NCI-H2081 (cell line): ENCODE measurements at regions not wholly inside any gene's neighbourhood (a gene's known extent, or its start where the extent isn't known, plus 50 kb on each side); places are given as distances from the start of the nearest gene placed in this dataset.

Source experiments
- DNase-seq, 2 experiments: peaks; one replicate each; lab custom pipeline; 2025; lab: John Stamatoyannopoulos, UW

GRCh38 chr12:124445826-124446225, 121.6 kb downstream of the NCOR2 start:
- no peak for DNase-seq

- DNase-seq = no peak
Observed at GRCh38 chr12:124445121-124445718, 122.2 kb downstream of the NCOR2 start.

DNA sequence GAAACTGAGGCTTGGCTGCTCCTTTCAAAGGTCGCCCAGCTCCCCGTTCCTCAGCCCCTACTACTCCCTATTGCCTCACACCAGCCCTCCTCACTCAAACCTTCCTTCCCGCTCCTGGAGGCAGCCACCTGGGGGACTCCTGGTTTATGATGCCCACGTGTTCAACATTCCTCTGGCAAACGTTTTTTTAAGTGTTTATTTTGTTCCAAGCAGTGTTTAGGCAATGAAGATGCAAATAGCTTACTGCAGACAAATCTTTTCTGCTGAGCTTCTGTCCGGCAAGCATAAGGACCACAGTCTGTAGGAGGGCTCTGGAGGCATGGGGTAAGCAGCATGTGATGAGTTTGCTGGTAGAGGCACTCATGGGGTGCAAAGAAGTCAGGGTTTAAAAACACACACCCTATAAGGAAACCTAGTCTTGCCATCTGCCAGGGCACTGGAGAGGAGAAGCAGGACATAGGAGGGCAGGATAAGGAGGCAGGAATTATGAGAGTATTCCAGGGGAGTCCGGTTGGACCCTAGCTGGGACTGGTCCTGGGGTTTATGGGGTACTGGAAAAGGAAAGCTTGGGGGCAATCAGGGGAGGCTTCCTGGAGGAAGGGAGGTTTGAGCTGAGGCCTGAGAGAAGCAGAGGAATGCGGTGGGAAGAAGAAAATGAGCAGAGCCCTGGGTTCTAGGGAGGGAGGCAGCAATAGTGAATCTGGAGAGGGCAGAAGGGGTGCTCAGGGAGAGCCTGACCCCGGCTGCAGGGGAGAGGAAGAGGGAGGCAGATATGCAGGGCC, 123.3 kb downstream of the NCOR2 start:
- no peak for DNase-seq

GRCh38 chr12:124442772-124443445, 124.5 kb downstream of the NCOR2 start:
- no peak for DNase-seq

DNA sequence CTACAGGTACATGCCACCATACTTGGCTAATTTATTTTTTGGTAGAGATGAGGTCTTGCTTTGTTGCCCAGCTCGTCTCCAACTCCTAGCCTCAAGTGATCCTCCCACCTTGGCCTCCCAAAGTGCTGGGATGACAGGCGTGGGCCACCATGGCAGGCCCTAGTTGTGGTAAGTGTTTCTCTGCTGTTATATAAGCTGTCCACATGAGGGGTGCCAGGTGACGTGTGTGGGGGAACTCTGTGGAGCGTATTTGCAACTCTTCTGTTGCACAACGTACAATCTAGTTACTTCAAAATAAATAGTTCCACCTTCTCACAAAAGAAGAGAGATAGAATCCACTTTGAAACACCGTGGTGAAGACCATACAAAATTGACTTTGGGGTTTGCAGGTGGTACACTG, 125.1 kb downstream of the NCOR2 start:
- DNase-seq = no peak

DNA sequence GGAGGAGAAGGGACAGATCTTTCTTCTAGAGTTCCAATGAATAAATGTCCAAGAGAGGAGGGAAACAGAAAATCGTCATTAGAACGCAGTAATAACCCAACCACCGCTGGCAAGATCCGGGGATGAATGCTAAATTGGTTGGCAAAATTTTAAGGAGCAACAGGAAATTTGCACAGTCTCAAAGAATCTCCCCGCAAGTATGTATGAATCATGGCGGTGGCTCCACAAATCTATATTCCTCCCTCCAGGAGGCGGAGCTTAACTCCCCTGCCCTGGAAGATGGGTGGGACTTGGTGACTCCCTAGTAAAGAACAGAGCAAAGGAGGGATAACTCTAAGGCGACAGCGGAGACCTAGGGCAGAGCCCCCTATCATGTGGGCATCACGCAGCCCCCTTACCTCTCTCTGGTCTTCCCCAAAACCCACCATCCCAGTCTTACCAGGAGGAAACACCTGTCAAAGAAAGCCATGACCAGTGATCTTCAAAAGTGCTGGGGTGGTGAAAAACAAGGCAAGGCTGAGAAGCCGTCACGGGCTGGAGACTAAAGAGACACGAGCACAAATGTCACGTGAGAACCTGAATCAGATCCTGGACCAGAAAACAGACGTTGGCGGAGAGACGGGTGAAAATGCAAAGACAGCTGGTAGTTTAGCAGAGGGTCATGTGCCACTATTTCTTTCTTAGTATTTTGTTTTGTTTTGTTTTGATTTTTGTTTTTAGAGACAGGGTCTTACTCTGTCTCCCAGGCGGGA, 125.8 kb downstream of the NCOR2 start:
- no peak for DNase-seq

DNA sequence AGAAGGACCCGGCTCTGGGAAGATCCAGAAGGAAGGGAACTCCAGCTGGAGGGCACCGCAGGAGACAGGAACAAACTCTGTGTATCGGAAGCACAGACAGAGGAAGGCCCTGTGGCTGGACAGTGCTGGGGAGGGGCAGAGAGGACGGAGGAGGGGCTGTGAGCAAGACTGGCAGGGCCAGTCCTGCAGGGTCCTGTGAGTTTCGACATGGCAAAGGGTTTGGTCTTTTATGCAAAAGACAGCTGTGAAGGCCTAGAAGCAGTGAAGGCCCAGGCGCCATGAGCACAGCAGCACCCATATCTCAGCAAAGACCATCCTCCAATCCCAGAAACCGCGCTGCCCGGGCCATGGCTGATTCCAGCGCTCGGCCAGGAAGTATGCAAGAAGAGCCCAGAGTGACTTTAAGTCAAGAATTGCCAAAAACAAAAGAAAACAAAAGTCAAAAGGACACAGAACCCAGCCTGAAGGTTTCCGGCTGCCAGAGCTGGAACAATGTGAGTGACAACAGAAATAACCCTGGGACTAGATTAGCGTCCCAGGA, 126.5 kb downstream of the NCOR2 start:
- no peak for DNase-seq

- DNase-seq = no peak
Observed at GRCh38 chr12:124440031-124440626, 127.3 kb downstream of the NCOR2 start.

DNA sequence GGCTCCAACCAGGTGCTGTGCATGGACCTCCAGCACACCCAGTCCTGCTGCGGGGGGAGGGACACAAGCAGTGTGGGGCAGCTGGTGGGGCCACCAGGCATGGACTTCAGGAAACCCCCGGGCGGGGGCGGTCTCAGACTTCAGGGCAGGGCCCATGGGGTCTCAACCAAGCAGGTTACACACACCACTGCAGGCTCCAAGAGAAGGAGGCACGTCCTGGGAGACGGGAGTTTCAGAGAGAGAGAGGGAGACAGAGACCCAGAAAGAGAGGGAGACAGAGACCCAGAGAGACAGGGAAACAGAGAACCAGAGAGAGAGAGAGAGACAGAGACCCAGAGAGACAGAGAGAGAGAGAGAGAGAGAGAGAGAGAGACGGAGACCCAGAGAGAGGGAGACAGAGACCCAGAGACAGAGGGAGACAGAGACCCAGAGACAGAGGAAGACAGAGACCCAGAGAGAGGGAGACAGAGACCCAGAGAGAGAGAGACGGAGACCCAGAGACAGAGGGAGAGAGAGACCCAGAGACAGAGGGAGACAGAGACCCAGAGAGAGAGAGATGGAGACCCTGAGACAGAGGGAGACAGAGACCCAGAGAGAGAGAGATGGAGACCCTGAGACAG, 128.9 kb downstream of the NCOR2 start:
- no peak for DNase-seq

- DNase-seq = no peak
Observed at GRCh38 chr12:124437617-124438436, 129.6 kb downstream of the NCOR2 start.

DNA sequence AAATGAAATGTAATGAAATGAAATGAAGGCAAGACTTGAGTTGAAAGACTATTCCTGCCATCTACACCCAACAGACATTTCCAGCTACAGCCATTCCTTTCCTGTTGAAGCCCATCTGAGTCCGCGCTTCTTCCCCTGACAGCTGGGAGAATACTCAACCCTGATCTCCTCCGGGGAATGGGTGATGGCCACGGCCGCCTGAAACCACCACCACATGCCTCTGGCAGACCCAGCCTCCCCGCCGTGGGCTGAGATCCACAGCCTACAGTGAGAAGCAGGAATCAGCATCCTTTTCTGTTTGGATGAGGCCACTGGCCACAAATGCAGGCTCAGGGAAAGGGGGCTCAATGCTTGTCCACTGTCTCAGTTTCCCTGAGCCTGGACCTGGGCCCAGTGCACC, 130.3 kb downstream of the NCOR2 start:
- DNase-seq = no peak

- no peak for DNase-seq
Observed at GRCh38 chr12:124436366-124436765, 131.0 kb downstream of the NCOR2 start.

GRCh38 chr12:124435806-124436345, 131.5 kb downstream of the NCOR2 start:
- no peak for DNase-seq

GRCh38 chr12:124434951-124435805, 132.2 kb downstream of the NCOR2 start:
- DNase-seq = no peak

DNA sequence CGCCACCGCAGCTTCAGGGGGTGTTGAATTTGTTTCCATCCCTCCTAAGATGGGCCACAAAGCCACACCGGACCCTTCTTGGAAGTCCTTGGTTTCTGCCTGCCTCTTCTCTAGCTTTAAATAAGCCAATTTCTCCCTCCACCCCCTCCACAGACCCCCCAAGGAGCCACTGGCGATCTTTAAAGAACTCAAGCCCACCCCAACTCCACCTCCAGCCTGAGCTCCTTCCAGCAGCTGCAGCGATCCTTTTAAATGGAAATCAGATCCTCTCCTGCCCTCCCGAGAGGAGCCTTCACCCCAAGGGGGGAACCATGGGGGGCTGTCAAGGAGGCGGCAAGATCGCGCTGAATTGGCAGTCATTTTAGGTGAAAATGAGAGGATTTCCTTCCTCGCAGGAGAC, 133.1 kb downstream of the NCOR2 start:
- DNase-seq = no peak

GRCh38 chr12:124433879-124434278, 133.5 kb downstream of the NCOR2 start:
- no peak for DNase-seq

DNA sequence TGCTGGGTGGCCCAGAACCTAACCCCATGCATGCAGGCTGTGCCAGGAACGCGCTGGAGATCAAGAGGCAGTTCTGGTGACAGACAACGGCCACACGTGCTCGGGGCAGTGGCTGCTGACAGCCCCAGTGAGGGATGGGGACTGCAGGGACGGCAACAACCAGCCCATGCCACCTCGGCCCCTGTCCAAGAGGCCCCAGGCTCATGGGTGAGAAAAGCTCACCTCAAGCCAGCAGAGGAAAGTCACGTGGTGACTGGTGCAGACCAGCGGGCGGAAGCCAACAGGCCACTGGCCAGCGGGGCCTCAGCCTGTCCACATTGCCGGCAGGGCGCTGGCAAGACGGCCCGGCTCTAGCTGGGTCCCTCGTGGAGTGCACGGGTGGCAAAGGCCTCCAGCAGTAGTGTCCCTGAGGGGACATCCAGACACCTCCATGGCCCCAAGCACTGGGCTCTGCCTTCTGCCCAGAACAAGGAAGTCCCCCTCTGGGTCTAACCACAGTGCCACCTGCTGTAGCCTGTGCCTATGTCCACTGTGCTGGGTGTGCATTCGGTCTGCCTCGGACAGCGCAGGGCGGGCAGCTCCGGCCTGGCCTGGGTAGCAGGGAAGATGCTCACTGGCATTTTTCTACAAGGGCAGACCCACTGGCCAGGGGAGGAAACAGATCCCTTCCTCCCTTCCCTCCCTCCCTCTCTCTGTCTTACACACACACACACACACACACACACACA, 134.1 kb downstream of the NCOR2 start:
- no peak for DNase-seq

GRCh38 chr12:124432376-124432775, 135.0 kb downstream of the NCOR2 start:
- DNase-seq = no peak

- DNase-seq = no peak
Observed at GRCh38 chr12:124431971-124432370, 135.4 kb downstream of the NCOR2 start.
